Chondrocyte (in vitro differentiated cells): ENCODE measurements at regions not wholly inside any gene's neighbourhood (a gene's known extent, or its start where the extent isn't known, plus 50 kb on each side); places are given as distances from the start of the nearest gene placed in this dataset.

Experiments
- DNase-seq: peaks from one replicate; pipeline ENCODE4 v3.0.0; 2021; ENCODE audit warnings: mixed read lengths, low spot score
- H3K27ac Mint-ChIP-seq: one replicate; pipeline ENCODE4 v1.8.0; 2021; ENCODE audit warnings: mild to moderate bottlenecking, moderate library complexity, mixed read lengths; ENCODE audit not compliant: unreplicated experiment
- H3K27me3 Mint-ChIP-seq: 2 replicates; pipeline ENCODE4 v1.8.0; 2021; ENCODE audit warnings: low read depth, mixed read lengths
- H3K36me3 Mint-ChIP-seq: 2 replicates; pipeline ENCODE4 v1.8.0; 2021; ENCODE audit warnings: low read depth, mixed read lengths
- H3K4me1 Mint-ChIP-seq: 2 replicates; pipeline ENCODE4 v1.8.0; 2021; ENCODE audit warnings: low read depth, mild to moderate bottlenecking, mixed read lengths
- H3K4me3 Mint-ChIP-seq: one replicate; pipeline ENCODE4 v1.8.0; 2021; ENCODE audit warnings: mild to moderate bottlenecking, moderate library complexity, mixed read lengths; ENCODE audit not compliant: unreplicated experiment
- H3K9me3 Mint-ChIP-seq: 2 replicates; pipeline ENCODE4 v1.8.0; 2021; ENCODE audit warnings: low read depth, mixed read lengths
- CTCF ChIP-seq: fragments of 200-600 bp; sonication (generic); IDR thresholded peaks from 2 replicates; pipeline ENCODE4 v1.5.0; 2021; ENCODE audit warnings: antibody characterized with exemption, mild to moderate bottlenecking, moderate library complexity

GRCh38 chr12:75870878-75871277 lies 160.7 kb downstream of the PHLDA1 start:
- no peak for TF ChIP-seq CTCF
- Mint-ChIP-seq H3K4me3 (no peak overlapping the region), H3K27me3 (no peaks in the 10 kb centered on the region), H3K36me3 (no peaks in the 10 kb centered on the region), H3K27ac (no peak overlapping the region), H3K9me3 (no peaks in the 10 kb centered on the region), H3K4me1 (peaks cover 11% of the 10 kb centered on the region)
- no peak for DNase-seq

- H3K4me1 Mint-ChIP-seq: peaks cover 11% of the 10 kb centered on the region
- H3K27me3 Mint-ChIP-seq: no peaks in the 10 kb centered on the region
- TF ChIP-seq CTCF: no peak
- no peaks in the 10 kb centered on the region for H3K36me3 Mint-ChIP-seq
- H3K9me3 Mint-ChIP-seq: no peaks in the 10 kb centered on the region
- no peak for DNase-seq
- no peak overlapping the region for H3K27ac Mint-ChIP-seq
- H3K4me3 Mint-ChIP-seq: no peak overlapping the region
These were observed 163.1 kb downstream of the PHLDA1 start for GRCh38 chr12:75868501-75868900.

- no peaks in the 10 kb centered on the region for H3K9me3 Mint-ChIP-seq
- no peak overlapping the region for H3K27ac Mint-ChIP-seq
- no peaks in the 10 kb centered on the region for H3K27me3 Mint-ChIP-seq
- no peak for TF ChIP-seq CTCF
- DNase-seq: no peak
- no peak overlapping the region for H3K4me3 Mint-ChIP-seq
- no peaks in the 10 kb centered on the region for H3K36me3 Mint-ChIP-seq
- no peaks in the 10 kb centered on the region for H3K4me1 Mint-ChIP-seq
These were observed 166.3 kb downstream of the PHLDA1 start for GRCh38 chr12:75865315-75865714.

GRCh38 chr12:75864161-75864560 lies 167.4 kb downstream of the PHLDA1 start:
- Mint-ChIP-seq H3K4me1 (no peaks in the 10 kb centered on the region), H3K36me3 (no peaks in the 10 kb centered on the region), H3K9me3 (no peaks in the 10 kb centered on the region), H3K27ac (no peak overlapping the region), H3K4me3 (no peak overlapping the region), H3K27me3 (no peaks in the 10 kb centered on the region)
- no peak for DNase-seq
- TF ChIP-seq CTCF: no peak

- no peaks in the 10 kb centered on the region for H3K27me3 Mint-ChIP-seq
- H3K9me3 Mint-ChIP-seq: no peaks in the 10 kb centered on the region
- no peak overlapping the region for H3K27ac Mint-ChIP-seq
- no peak overlapping the region for H3K4me3 Mint-ChIP-seq
- no peaks in the 10 kb centered on the region for H3K36me3 Mint-ChIP-seq
- TF ChIP-seq CTCF: no peak
- no peak for DNase-seq
- H3K4me1 Mint-ChIP-seq: no peaks in the 10 kb centered on the region
These were observed 168.0 kb downstream of the PHLDA1 start for GRCh38 chr12:75863533-75863932.
